Vagina (tissue), 2 donors: ENCODE measurements at regions not wholly inside any gene's neighbourhood (a gene's known extent, or its start where the extent isn't known, plus 50 kb on each side); places are given as distances from the start of the nearest gene placed in this dataset.

Source experiments
- CTCF ChIP-seq, 3 experiments: fragments of 450-650 bp in 2 of 3; fragments of 200-600 bp in 1 of 3; sonication (generic) in 1 of 3; IDR thresholded peaks; one replicate each; pipeline ENCODE4 v1.5.1; 2017 to 2019; ENCODE audit warnings: antibody characterized with exemption in 3 of 3, mild to moderate bottlenecking in 2 of 3, moderate library complexity in 2 of 3
- POLR2AphosphoS5 ChIP-seq, 2 donors: sonication (generic); formaldehyde crosslinking; IDR thresholded peaks; one replicate each; pipeline ENCODE4 v1.9.0; 2017; ENCODE audit warnings: antibody characterized with exemption in 2 of 2, mild to moderate bottlenecking in 2 of 2, low read depth in 1 of 2; ENCODE audit not compliant: insufficient read depth in 1 of 2

GRCh38 chr7:41003977-41004376, 698.9 kb downstream of the INHBA start:
- TF ChIP-seq CTCF (IDR thresholded peaks at IDR 0.05) = no peak
- no peak for TF ChIP-seq POLR2AphosphoS5 (IDR thresholded peaks at IDR 0.05; ENCODE audit: insufficient read depth in 1 of 2, low read depth in 1 of 2)
